Activated B cell treated with CpG ODN at 0.5 μM for 24 hours (primary cell): ENCODE measurements at regions not wholly inside any gene's neighbourhood (a gene's known extent, or its start where the extent isn't known, plus 50 kb on each side); places are given as distances from the start of the nearest gene placed in this dataset.

Experiments
- ATAC-seq: fragments of 200-7000 bp; cut with Tn5 transposase; one replicate; pipeline ENCODE4 v1.10.0; 2021; ENCODE audit warnings: low read depth, mild to moderate bottlenecking, moderate library complexity
- CTCF ChIA-PET: fragments of 350-600 bp; sonication (Branson Sonifier 250); formaldehyde crosslinking; loops from one replicate; lab custom pipeline; 2021; ENCODE audit warnings: antibody characterized with exemption; lab: Charles Lee
- POLR2A ChIA-PET: fragments of 350-600 bp; sonication (Branson Sonifier 250); formaldehyde crosslinking; loops from one replicate; lab custom pipeline; 2021; ENCODE audit warnings: antibody characterized with exemption; lab: Charles Lee
- DNase-seq: peaks from one replicate; pipeline ENCODE4 v3.0.0; 2022
- H3K27ac Mint-ChIP-seq: one replicate; pipeline ENCODE4 v1.8.0; 2020; ENCODE audit warnings: mixed read lengths
- H3K27me3 Mint-ChIP-seq: one replicate; pipeline ENCODE4 v1.8.0; 2021; ENCODE audit warnings: mixed read lengths
- H3K36me3 Mint-ChIP-seq: one replicate; pipeline ENCODE4 v1.8.0; 2021; ENCODE audit warnings: low read depth, mixed read lengths
- H3K4me1 Mint-ChIP-seq: one replicate; pipeline ENCODE4 v1.8.0; 2021; ENCODE audit warnings: mixed read lengths
- H3K4me3 Mint-ChIP-seq: one replicate; pipeline ENCODE4 v1.8.0; 2020; ENCODE audit warnings: mild to moderate bottlenecking, mixed read lengths
- H3K9me3 Mint-ChIP-seq: one replicate; pipeline ENCODE4 v1.8.0; 2020; ENCODE audit warnings: mixed read lengths
- CTCF ChIP-seq: fragments of 200-600 bp; IDR thresholded peaks from one replicate; pipeline ENCODE4 v1.8.0; 2022; ENCODE audit warnings: antibody characterized with exemption, mild to moderate bottlenecking
- intact Hi-C: fragments of 100-400 bp; cut with micrococcal nuclease; formaldehyde crosslinking; loops from one replicate; pipeline ENCODE4 v1.15.1; 2024

GRCh38 chr17:63039342-63039741 lies 73.3 kb downstream of the TANC2 start:
- H3K27me3 Mint-ChIP-seq, result peaks cover 3% of the 10 kb centered on the region
- no peak for TF ChIP-seq CTCF
- H3K27ac Mint-ChIP-seq, result no peak overlapping the region
- ATAC-seq (no peak), DNase-seq (no peak)
- no peaks in the 10 kb centered on the region for H3K36me3 Mint-ChIP-seq
- intact Hi-C loops, result no loop called here
- no peak overlapping the region for H3K4me3 Mint-ChIP-seq
- peaks cover 16% of the 10 kb centered on the region for H3K4me1 Mint-ChIP-seq
- H3K9me3 Mint-ChIP-seq, result no peaks in the 10 kb centered on the region
- CTCF ChIA-PET, result interaction anchor here (1.1 kb wide), 1 partner anchor 12 kb away, joined by 3 read pairs; no protein-coding TSS in a partner anchor
- POLR2A ChIA-PET, result no interaction called here

GRCh38 chr17:63039899-63040602 lies 74.0 kb downstream of the TANC2 start:
- POLR2A ChIA-PET, result no interaction called here
- no peaks in the 10 kb centered on the region for H3K9me3 Mint-ChIP-seq
- no peaks in the 10 kb centered on the region for H3K36me3 Mint-ChIP-seq
- H3K4me1 Mint-ChIP-seq, result peaks cover 16% of the 10 kb centered on the region
- peaks cover 3% of the 10 kb centered on the region for H3K27me3 Mint-ChIP-seq
- no peak for TF ChIP-seq CTCF
- intact Hi-C loops, result no loop called here
- H3K4me3 Mint-ChIP-seq, result no peak overlapping the region
- no peak overlapping the region for H3K27ac Mint-ChIP-seq
- ATAC-seq, result no peak
- CTCF ChIA-PET, result interaction anchor here (1.1 kb wide), 1 partner anchor 11 kb away, joined by 3 read pairs; no protein-coding TSS in a partner anchor
- DNase-seq, result no peak

- no peak overlapping the region for H3K4me3 Mint-ChIP-seq
- H3K27me3 Mint-ChIP-seq, result peaks cover 3% of the 10 kb centered on the region
- POLR2A ChIA-PET, result no interaction called here
- ATAC-seq (no peak), DNase-seq (no peak)
- H3K36me3 Mint-ChIP-seq, result no peaks in the 10 kb centered on the region
- H3K9me3 Mint-ChIP-seq, result no peaks in the 10 kb centered on the region
- no peak overlapping the region for H3K27ac Mint-ChIP-seq
- no peak for TF ChIP-seq CTCF
- intact Hi-C loops, result no loop called here
- H3K4me1 Mint-ChIP-seq, result peaks cover 9% of the 10 kb centered on the region
- CTCF ChIA-PET, result no interaction called here
Observed at GRCh38 chr17:63040816-63041215, 74.8 kb downstream of the TANC2 start.

- H3K36me3 Mint-ChIP-seq, result no peaks in the 10 kb centered on the region
- DNase-seq, result no peak
- no peaks in the 10 kb centered on the region for H3K9me3 Mint-ChIP-seq
- peaks cover 2% of the 10 kb centered on the region for H3K27me3 Mint-ChIP-seq
- peaks cover 5% of the 10 kb centered on the region for H3K4me1 Mint-ChIP-seq
- no peak overlapping the region for H3K4me3 Mint-ChIP-seq
- ATAC-seq, result no peak
- intact Hi-C loops, result no loop called here
- no peak for TF ChIP-seq CTCF
- CTCF ChIA-PET, result no interaction called here
- H3K27ac Mint-ChIP-seq, result no peak overlapping the region
- POLR2A ChIA-PET, result no interaction called here
Observed at GRCh38 chr17:63041251-63041650, 75.2 kb downstream of the TANC2 start.

- Mint-ChIP-seq H3K27me3 (peaks cover 2% of the 10 kb centered on the region), H3K27ac (no peak overlapping the region), H3K4me1 (peaks cover 3% of the 10 kb centered on the region), H3K4me3 (no peak overlapping the region), H3K9me3 (no peaks in the 10 kb centered on the region), H3K36me3 (no peaks in the 10 kb centered on the region)
- ChIA-PET CTCF (no interaction called here), POLR2A (no interaction called here)
- DNase-seq, result no peak
- intact Hi-C loops, result no loop called here
- no peak for ATAC-seq
- TF ChIP-seq CTCF, result no peak
Observed at GRCh38 chr17:63041722-63042121, 75.7 kb downstream of the TANC2 start.
